ENCODE measurements at regions not wholly inside any gene's neighbourhood (a gene's known extent, or its start where the extent isn't known, plus 50 kb on each side); places are given as distances from the start of the nearest gene placed in this dataset.

DNA sequence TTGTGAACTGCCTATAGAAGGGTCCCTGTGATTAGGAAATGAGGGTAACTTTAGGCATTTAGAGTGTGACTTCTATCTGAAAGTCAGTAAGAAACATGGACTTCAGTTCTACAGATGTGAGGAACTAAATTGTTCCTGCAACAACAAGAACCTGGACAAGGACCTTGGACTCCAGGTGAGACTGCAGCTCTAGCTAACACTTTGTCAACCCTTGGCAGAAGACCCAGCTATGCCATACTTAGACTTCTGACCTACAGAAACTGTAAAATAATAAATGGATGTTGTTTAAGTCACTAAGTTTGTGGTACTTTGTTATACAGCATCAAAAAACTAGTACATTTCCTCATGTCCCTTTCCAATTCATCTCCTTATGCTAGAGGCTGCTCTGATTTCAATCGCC, 580.8 kb downstream of the IQCM start:
- TF ChIP-seq PPARA (CRISPR knock-in tag; IDR thresholded peaks at IDR 0.05; ENCODE audit: borderline replicate concordance) (no peak), ZFP3 (CRISPR knock-in tag; IDR thresholded peaks at IDR 0.05) (no peak)
